ENCODE measurements at regions not wholly inside any gene's neighbourhood (a gene's known extent, or its start where the extent isn't known, plus 50 kb on each side); places are given as distances from the start of the nearest gene placed in this dataset.

GRCh38 chr6:6516666-6517458, 71.7 kb upstream of the LY86 start:
- ChIA-PET POLR2A (no interaction called here), CTCF (no interaction called here)
- no peak for DNase-seq (ENCODE audit: low read depth in 1 of 2, low spot score in 1 of 2)
- no peak for ATAC-seq
- Histone ChIP-seq H3K27ac (no peak overlapping the region), H3K9me3 (no peaks in the 10 kb centered on the region), H3K4me1 (no peaks in the 10 kb centered on the region), H3K4me3 (no peak overlapping the region), H3K4me2 (no peak overlapping the region)
- FAIRE-seq: no peak
- no peak for TF ChIP-seq HOXB5 (CRISPR knock-in tag; IDR thresholded peaks at IDR 0.05)
- no peak for TF ChIP-seq SMC3 (IDR thresholded peaks at IDR 0.05)
- no peak for TF ChIP-seq ZNF302 (CRISPR knock-in tag; IDR thresholded peaks at IDR 0.05)
- 4% methylated on average over 10 of the region's 11 CpGs for WGBS (ENCODE audit: missing lambda C conversion rate)

- CTCF ChIA-PET: no interaction called here
- WGBS (ENCODE audit: missing lambda C conversion rate): 3% methylated on average over 7 of the region's 7 CpGs
These were observed 69.7 kb upstream of the LY86 start for GRCh38 chr6:6518631-6519427.

More at GRCh38 chr6:6518631-6519427, 69.7 kb upstream of the LY86 start:
- Histone ChIP-seq H3K4me3 (no peak overlapping the region), H3K9me3 (no peaks in the 10 kb centered on the region), H3K4me2 (no peak overlapping the region), H3K27ac (no peak overlapping the region), H3K4me1 (no peaks in the 10 kb centered on the region)
- FAIRE-seq: no peak
- TF ChIP-seq HMGXB4 (CRISPR knock-in tag; IDR thresholded peaks at IDR 0.05; ENCODE audit: borderline replicate concordance): no peak
- no peak for TF ChIP-seq CTCF (IDR thresholded peaks at IDR 0.05)
- TF ChIP-seq ZFP36 (IDR thresholded peaks at IDR 0.05; ENCODE audit: borderline replicate concordance, partially characterized antibody): no peak
- TF ChIP-seq EP300 (IDR thresholded peaks at IDR 0.05): no peak
- TF ChIP-seq POLR2A (IDR thresholded peaks at IDR 0.05; ENCODE audit: low read length): no peak
- no peak for TF ChIP-seq RCOR1 (IDR thresholded peaks at IDR 0.05; ENCODE audit: low read depth, low read length)
- TF ChIP-seq ZNF302 (CRISPR knock-in tag; IDR thresholded peaks at IDR 0.05): no peak
- TF ChIP-seq E2F6 (IDR thresholded peaks at IDR 0.05; ENCODE audit: borderline replicate concordance, low read depth): no peak
- TF ChIP-seq MYC (IDR thresholded peaks at IDR 0.05; ENCODE audit: borderline replicate concordance, low read length): no peak
- no peak for TF ChIP-seq BCL3 (IDR thresholded peaks at IDR 0.05)
- no peak for TF ChIP-seq GATA3 (IDR thresholded peaks at IDR 0.05; ENCODE audit: borderline replicate concordance)
- no peak for TF ChIP-seq EHF (CRISPR knock-in tag; IDR thresholded peaks at IDR 0.05)
- no peak for TF ChIP-seq CBX2 (IDR thresholded peaks at IDR 0.05; ENCODE audit: borderline replicate concordance, low read depth)
- TF ChIP-seq ESRRA (IDR thresholded peaks at IDR 0.05; ENCODE audit: borderline replicate concordance, low read length): no peak
- no peak for TF ChIP-seq CEBPB (IDR thresholded peaks at IDR 0.05)
- TF ChIP-seq CHD2 (IDR thresholded peaks at IDR 0.05; ENCODE audit: low read length, partially characterized antibody): no peak
- TF ChIP-seq BHLHE40 (IDR thresholded peaks at IDR 0.05; ENCODE audit: low read depth, low read length): no peak
- TF ChIP-seq FOSB (CRISPR knock-in tag; IDR thresholded peaks at IDR 0.05): no peak
- TF ChIP-seq ZC3H11A (IDR thresholded peaks at IDR 0.05): no peak
- DNase-seq (ENCODE audit: low read depth in 1 of 2, low spot score in 1 of 2): no peak
- no peak for ATAC-seq
- POLR2A ChIA-PET: no interaction called here

All from A549 (cell line).